DND-41 (cell line): ENCODE measurements at regions not wholly inside any gene's neighbourhood (a gene's known extent, or its start where the extent isn't known, plus 50 kb on each side); places are given as distances from the start of the nearest gene placed in this dataset.

Experiments
- ATAC-seq: fragments of 200-7000 bp; cut with Tn5 transposase; 3 replicates; pipeline ENCODE4 v1.9.1; 2021; ENCODE audit warnings: low read depth; ENCODE audit not compliant: insufficient read depth
- DNase-seq: peaks from one replicate; pipeline ENCODE4 v3.0.0-alpha.2; 2020
- H2AFZ ChIP-seq: 2 replicates; pipeline ENCODE4 v1.6.0; 2012; ENCODE audit warnings: low read depth, low read length
- H3K27ac ChIP-seq: 2 replicates; pipeline ENCODE4 v1.5.1; 2012; ENCODE audit warnings: low read length, inconsistent platforms
- H3K27me3 ChIP-seq: fragments of 200-600 bp; sonication (generic); 2 replicates; pipeline ENCODE4 v1.6.0; 2012; ENCODE audit warnings: low read length, mild to moderate bottlenecking, inconsistent platforms; ENCODE audit not compliant: insufficient read depth, poor library complexity
- H3K36me3 ChIP-seq: 2 replicates; pipeline ENCODE4 v1.5.1; 2012; ENCODE audit warnings: low read length, inconsistent platforms; ENCODE audit not compliant: insufficient read depth
- H3K4me1 ChIP-seq: 2 replicates; pipeline ENCODE4 v1.5.1; 2012; ENCODE audit warnings: mild to moderate bottlenecking, low read length; ENCODE audit not compliant: insufficient read depth
- H3K4me2 ChIP-seq: 2 replicates; pipeline ENCODE4 v1.6.0; 2012; ENCODE audit warnings: mild to moderate bottlenecking, moderate library complexity, low read length, inconsistent platforms; ENCODE audit not compliant: insufficient read depth
- H3K4me3 ChIP-seq, 2 experiments: fragments of 200-600 bp in 1 of 2; shearing (Covaris generic) in 1 of 2; 2 replicates each; pipeline ENCODE4 v1.5.1; 2012 to 2016; ENCODE audit warnings: inconsistent platforms in 2 of 2, low read length in 2 of 2, mild to moderate bottlenecking in 2 of 2, low read depth in 1 of 2, moderate library complexity in 1 of 2
- H3K79me2 ChIP-seq: 2 replicates; pipeline ENCODE4 v1.6.0; 2012; ENCODE audit warnings: low read length, inconsistent platforms; ENCODE audit not compliant: insufficient read depth
- H3K9ac ChIP-seq: 2 replicates; pipeline ENCODE4 v1.6.0; 2012; ENCODE audit warnings: low read depth, mild to moderate bottlenecking, inconsistent platforms, low read length, moderate library complexity
- H3K9me3 ChIP-seq: 2 replicates; pipeline ENCODE4 v1.5.1; 2012; ENCODE audit warnings: low read length, moderate library complexity, mild to moderate bottlenecking, inconsistent platforms; ENCODE audit not compliant: insufficient read depth, severe bottlenecking
- H4K20me1 ChIP-seq: 2 replicates; pipeline ENCODE4 v1.6.0; 2012; ENCODE audit warnings: low read length; ENCODE audit not compliant: insufficient read depth
- EZH2 ChIP-seq: IDR thresholded peaks from 3 replicates; pipeline ENCODE4 v1.6.1; 2012; ENCODE audit warnings: borderline replicate concordance, low read depth, mild to moderate bottlenecking, moderate library complexity, low read length, inconsistent platforms; ENCODE audit not compliant: severe bottlenecking
- TF ChIP-seq, protein P1 (sequence below): IDR thresholded peaks from 2 replicates; pipeline ENCODE4 v1.5.1; 2012; ENCODE audit warnings: borderline replicate concordance, low read length, moderate library complexity, mild to moderate bottlenecking; ENCODE audit not compliant: poor library complexity, severe bottlenecking; ENCODE audit errors: extremely low read depth

DNA sequence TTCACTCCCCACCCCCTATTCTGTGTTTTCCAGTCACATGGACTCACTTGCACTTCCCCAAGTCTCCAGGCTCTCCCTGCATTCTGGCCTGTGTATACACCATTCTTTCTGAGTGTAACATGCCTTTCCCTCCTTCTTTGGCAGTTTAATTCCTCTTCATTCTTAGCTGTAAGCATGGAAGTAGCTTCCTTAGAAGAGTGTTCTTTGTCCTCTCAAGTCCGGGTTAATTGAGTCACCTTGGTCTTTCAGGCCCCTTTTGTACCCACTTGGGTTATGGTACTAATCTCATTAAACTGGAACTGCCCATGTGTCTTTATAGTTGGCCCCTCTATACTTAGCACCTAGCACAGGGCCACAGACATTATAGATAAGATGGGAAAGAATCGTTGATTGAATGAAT is 525.3 kb upstream of the ADGRL4 start:
- no peaks in the 10 kb centered on the region for H3K27me3 ChIP-seq
- no peak for DNase-seq
- H2AFZ ChIP-seq: no peak overlapping the region
- no peaks in the 10 kb centered on the region for H3K36me3 ChIP-seq
- TF ChIP-seq, protein P1, sequence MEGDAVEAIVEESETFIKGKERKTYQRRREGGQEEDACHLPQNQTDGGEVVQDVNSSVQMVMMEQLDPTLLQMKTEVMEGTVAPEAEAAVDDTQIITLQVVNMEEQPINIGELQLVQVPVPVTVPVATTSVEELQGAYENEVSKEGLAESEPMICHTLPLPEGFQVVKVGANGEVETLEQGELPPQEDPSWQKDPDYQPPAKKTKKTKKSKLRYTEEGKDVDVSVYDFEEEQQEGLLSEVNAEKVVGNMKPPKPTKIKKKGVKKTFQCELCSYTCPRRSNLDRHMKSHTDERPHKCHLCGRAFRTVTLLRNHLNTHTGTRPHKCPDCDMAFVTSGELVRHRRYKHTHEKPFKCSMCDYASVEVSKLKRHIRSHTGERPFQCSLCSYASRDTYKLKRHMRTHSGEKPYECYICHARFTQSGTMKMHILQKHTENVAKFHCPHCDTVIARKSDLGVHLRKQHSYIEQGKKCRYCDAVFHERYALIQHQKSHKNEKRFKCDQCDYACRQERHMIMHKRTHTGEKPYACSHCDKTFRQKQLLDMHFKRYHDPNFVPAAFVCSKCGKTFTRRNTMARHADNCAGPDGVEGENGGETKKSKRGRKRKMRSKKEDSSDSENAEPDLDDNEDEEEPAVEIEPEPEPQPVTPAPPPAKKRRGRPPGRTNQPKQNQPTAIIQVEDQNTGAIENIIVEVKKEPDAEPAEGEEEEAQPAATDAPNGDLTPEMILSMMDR: no peak
- no peak for TF ChIP-seq EZH2
- no peak overlapping the region for H3K4me3 ChIP-seq
- no peaks in the 10 kb centered on the region for H3K9me3 ChIP-seq
- no peak overlapping the region for H3K9ac ChIP-seq
- no peak overlapping the region for H3K4me2 ChIP-seq
- H3K4me1 ChIP-seq: no peaks in the 10 kb centered on the region
- no peaks in the 10 kb centered on the region for H4K20me1 ChIP-seq
- ATAC-seq: no peak
- no peak overlapping the region for H3K27ac ChIP-seq
- no peaks in the 10 kb centered on the region for H3K79me2 ChIP-seq

DNA sequence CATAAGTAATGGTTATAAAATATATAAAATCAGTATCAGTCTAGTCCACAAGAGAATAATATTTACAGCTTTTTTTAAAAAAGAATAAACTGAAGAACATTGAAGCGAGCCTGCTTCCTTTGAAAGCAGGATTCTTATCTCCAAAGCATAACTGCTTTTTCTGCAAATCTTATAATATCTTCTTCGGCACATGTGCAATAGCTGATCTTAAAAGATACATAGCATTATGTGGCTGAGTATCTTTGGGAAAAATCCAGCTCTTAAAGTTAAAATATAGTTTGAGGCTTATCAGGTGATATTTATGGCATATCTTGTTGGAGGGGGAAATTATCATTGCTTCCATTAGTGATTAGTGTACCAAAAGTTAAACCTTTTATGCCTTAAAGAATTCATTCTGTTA is 523.9 kb upstream of the ADGRL4 start:
- no peaks in the 10 kb centered on the region for H3K27me3 ChIP-seq
- no peak overlapping the region for H3K9ac ChIP-seq
- H3K9me3 ChIP-seq: no peaks in the 10 kb centered on the region
- H3K36me3 ChIP-seq: no peaks in the 10 kb centered on the region
- H3K4me2 ChIP-seq: no peak overlapping the region
- DNase-seq (no peak), ATAC-seq (no peak)
- no peaks in the 10 kb centered on the region for H3K4me1 ChIP-seq
- no peaks in the 10 kb centered on the region for H3K79me2 ChIP-seq
- TF ChIP-seq, protein P1: no peak
- TF ChIP-seq EZH2: no peak
- no peaks in the 10 kb centered on the region for H4K20me1 ChIP-seq
- H2AFZ ChIP-seq: no peak overlapping the region
- no peak overlapping the region for H3K27ac ChIP-seq
- H3K4me3 ChIP-seq: no peak overlapping the region

DNA sequence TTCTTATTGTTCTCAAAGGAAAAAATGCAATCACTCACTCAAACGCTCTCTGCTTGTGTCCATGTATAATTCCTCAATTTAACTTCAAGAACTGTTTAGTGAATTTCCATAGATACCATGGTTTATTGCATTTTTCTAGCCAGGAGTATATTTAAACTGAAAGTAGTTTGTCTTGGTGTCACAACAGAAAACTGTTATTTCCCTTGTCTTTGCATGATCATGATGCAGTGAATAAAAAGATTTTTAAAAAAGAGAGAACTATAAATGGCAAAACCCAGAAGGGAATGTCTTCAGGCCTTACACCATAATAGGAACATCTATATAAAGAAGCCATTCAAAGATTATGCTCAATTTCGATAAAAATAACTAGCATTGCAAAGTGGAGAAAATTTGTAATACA is 523.5 kb upstream of the ADGRL4 start:
- ATAC-seq (no peak), DNase-seq (no peak)
- Histone ChIP-seq H3K27me3 (no peaks in the 10 kb centered on the region), H3K9ac (no peak overlapping the region), H3K4me2 (no peak overlapping the region), H4K20me1 (no peaks in the 10 kb centered on the region), H2AFZ (no peak overlapping the region), H3K79me2 (no peaks in the 10 kb centered on the region), H3K4me3 (no peak overlapping the region), H3K9me3 (no peaks in the 10 kb centered on the region), H3K27ac (no peak overlapping the region), H3K4me1 (no peaks in the 10 kb centered on the region), H3K36me3 (no peaks in the 10 kb centered on the region)
- TF ChIP-seq, protein P1: no peak
- no peak for TF ChIP-seq EZH2

DNA sequence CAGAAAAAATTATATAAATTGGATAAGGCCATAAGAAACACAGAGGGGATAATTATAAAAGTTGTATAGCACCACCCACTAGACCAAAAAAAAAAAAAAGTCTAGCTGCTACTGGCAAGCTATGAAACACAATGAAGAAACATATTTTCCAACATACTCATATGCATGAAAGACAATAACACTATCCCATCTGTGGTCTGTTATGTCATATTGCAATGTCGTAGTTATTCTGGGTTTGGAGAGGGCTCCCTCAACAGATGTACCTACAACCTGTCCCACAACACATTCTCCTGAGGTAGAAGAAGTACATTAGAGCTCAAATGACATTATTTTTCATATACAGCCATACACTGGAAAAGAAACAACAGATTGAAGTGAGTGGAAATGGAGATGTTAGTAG is 517.6 kb upstream of the ADGRL4 start:
- DNase-seq: no peak
- TF ChIP-seq, protein P1: no peak
- TF ChIP-seq EZH2: no peak
- H3K4me1 ChIP-seq: no peaks in the 10 kb centered on the region
- no peak overlapping the region for H3K4me2 ChIP-seq
- H3K4me3 ChIP-seq: no peak overlapping the region
- no peak for ATAC-seq
- H3K36me3 ChIP-seq: no peaks in the 10 kb centered on the region
- no peak overlapping the region for H3K27ac ChIP-seq
- H3K27me3 ChIP-seq: no peaks in the 10 kb centered on the region
- H4K20me1 ChIP-seq: no peaks in the 10 kb centered on the region
- no peaks in the 10 kb centered on the region for H3K9me3 ChIP-seq
- no peaks in the 10 kb centered on the region for H3K79me2 ChIP-seq
- H3K9ac ChIP-seq: no peak overlapping the region
- H2AFZ ChIP-seq: no peak overlapping the region
